ENCODE measurements at regions not wholly inside any gene's neighbourhood (a gene's known extent, or its start where the extent isn't known, plus 50 kb on each side); places are given as distances from the start of the nearest gene placed in this dataset.

GRCh38 chr2:238754259-238754658 is 93.6 kb upstream of the TWIST2 start:
- Mint-ChIP-seq H3K4me1 (peaks cover 0 to 1% (median 0%) of the 10 kb centered on the region in 7 donors), H3K27ac (no peak overlapping the region), H3K4me3 (no peak overlapping the region), H3K27me3 (peaks cover 1 to 18% (median 15%) of the 10 kb centered on the region in 5 donors), H3K9me3 (peaks cover under 1 to 15% (median 6%) of the 10 kb centered on the region in 11 donors), H3K36me3 (peaks cover 0 to 6% (median 0%) of the 10 kb centered on the region in 5 donors)
- no peaks in the 10 kb centered on the region for H3K36me3 ChIP-seq (ENCODE audit: control insufficient read depth in 2 of 3, insufficient read depth in 3 of 3, low read length in 3 of 3)
- H3K27me3 ChIP-seq (ENCODE audit: control insufficient read depth in 2 of 2, insufficient read depth in 2 of 2, low read length in 2 of 2) = no peaks in the 10 kb centered on the region
- no peaks in the 10 kb centered on the region for H3K4me1 ChIP-seq (ENCODE audit: control insufficient read depth in 2 of 2, insufficient read depth in 2 of 2, low read length in 2 of 2)
- H3K4me3 ChIP-seq (ENCODE audit: low read length) = no peak overlapping the region
- H3K27ac ChIP-seq (ENCODE audit: low read depth, low read length) = no peak overlapping the region
- no peak for DNase-seq
- intact Hi-C loops (cut with micrococcal nuclease) = no loop called here
- CTCF ChIA-PET = no interaction called here
- no peaks in the 10 kb centered on the region for H3K9me3 ChIP-seq (ENCODE audit: control insufficient read depth in 2 of 3, low read length in 3 of 3)
- ATAC-seq = no peak
- POLR2A ChIA-PET = no interaction called here

GRCh38 chr2:238761868-238762267 is 86.0 kb upstream of the TWIST2 start:
- no peak for ATAC-seq
- no peak overlapping the region for H3K4me3 ChIP-seq (ENCODE audit: low read length)
- H3K4me1 ChIP-seq (ENCODE audit: control insufficient read depth in 2 of 2, insufficient read depth in 2 of 2, low read length in 2 of 2) = no peaks in the 10 kb centered on the region
- Mint-ChIP-seq H3K27ac (no peak overlapping the region), H3K36me3 (no peaks in the 10 kb centered on the region), H3K4me3 (no peak overlapping the region), H3K9me3 (peaks cover 0 to 7% (median 0%) of the 10 kb centered on the region in 11 donors), H3K4me1 (peaks cover 0 to 1% (median 0%) of the 10 kb centered on the region in 7 donors), H3K27me3 (peaks cover 0 to 52% (median 51%) of the 10 kb centered on the region in 5 donors)
- H3K9me3 ChIP-seq (ENCODE audit: control insufficient read depth in 2 of 3, low read length in 3 of 3) = no peaks in the 10 kb centered on the region
- H3K36me3 ChIP-seq (ENCODE audit: control insufficient read depth in 2 of 3, insufficient read depth in 3 of 3, low read length in 3 of 3) = no peaks in the 10 kb centered on the region
- ChIA-PET CTCF (interaction anchor here (0.6 kb wide), 1 partner anchor 46 kb away, joined by 4 read pairs; no protein-coding TSS in a partner anchor), POLR2A (no interaction called here)
- H3K27me3 ChIP-seq (ENCODE audit: control insufficient read depth in 2 of 2, insufficient read depth in 2 of 2, low read length in 2 of 2) = no peaks in the 10 kb centered on the region
- no peak overlapping the region for H3K27ac ChIP-seq (ENCODE audit: low read depth, low read length)
- DNase-seq = no peak
- intact Hi-C loops (cut with micrococcal nuclease) = no loop called here

DNA sequence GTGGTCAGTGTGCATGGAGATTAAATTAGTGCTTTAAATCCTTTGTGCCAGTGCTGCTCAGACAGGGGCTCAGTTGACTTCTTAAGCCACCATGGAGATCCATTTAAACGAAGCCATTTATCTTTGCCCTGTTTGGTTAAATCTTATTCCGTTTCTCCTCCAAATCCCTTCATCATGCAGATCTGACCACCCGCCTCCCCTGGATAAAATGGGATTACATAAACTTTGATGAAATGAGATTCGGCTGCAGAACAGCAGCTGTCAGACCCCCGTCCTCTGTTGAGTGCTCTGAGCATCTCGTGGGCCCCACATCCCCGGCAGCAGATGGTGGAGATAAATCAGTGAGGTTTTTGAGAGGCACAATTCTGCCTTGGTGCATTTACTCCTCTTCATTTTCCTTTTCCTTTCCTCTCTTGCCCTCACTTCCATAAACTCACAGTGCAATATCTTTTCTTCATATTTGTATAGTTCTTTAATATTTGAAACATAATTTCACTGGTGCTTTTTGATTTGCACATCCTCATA is 84.4 kb upstream of the TWIST2 start:
- Histone ChIP-seq H3K27ac (ENCODE audit: low read depth, low read length) (no peak overlapping the region), H3K9me3 (ENCODE audit: control insufficient read depth in 2 of 3, low read length in 3 of 3) (no peaks in the 10 kb centered on the region), H3K4me1 (ENCODE audit: control insufficient read depth in 2 of 2, insufficient read depth in 2 of 2, low read length in 2 of 2) (no peaks in the 10 kb centered on the region), H3K36me3 (ENCODE audit: control insufficient read depth in 2 of 3, insufficient read depth in 3 of 3, low read length in 3 of 3) (no peaks in the 10 kb centered on the region), H3K4me3 (ENCODE audit: low read length) (no peak overlapping the region), H3K27me3 (ENCODE audit: control insufficient read depth in 2 of 2, insufficient read depth in 2 of 2, low read length in 2 of 2) (no peaks in the 10 kb centered on the region)
- ChIA-PET POLR2A (no interaction called here), CTCF (no interaction called here)
- Mint-ChIP-seq H3K27me3 (peaks cover 0 to 52% (median 49%) of the 10 kb centered on the region in 5 donors), H3K27ac (no peak overlapping the region), H3K4me1 (no peaks in the 10 kb centered on the region), H3K36me3 (no peaks in the 10 kb centered on the region), H3K4me3 (no peak overlapping the region), H3K9me3 (peaks cover 0 to 4% (median 0%) of the 10 kb centered on the region in 11 donors)
- no peak for DNase-seq
- no peak for ATAC-seq
- intact Hi-C loops (cut with micrococcal nuclease) = no loop called here

- intact Hi-C loops (cut with micrococcal nuclease) = no loop called here
- Histone ChIP-seq H3K36me3 (ENCODE audit: control insufficient read depth in 2 of 3, insufficient read depth in 3 of 3, low read length in 3 of 3) (no peaks in the 10 kb centered on the region), H3K4me1 (ENCODE audit: control insufficient read depth in 2 of 2, insufficient read depth in 2 of 2, low read length in 2 of 2) (no peaks in the 10 kb centered on the region), H3K27me3 (ENCODE audit: control insufficient read depth in 2 of 2, insufficient read depth in 2 of 2, low read length in 2 of 2) (no peaks in the 10 kb centered on the region), H3K27ac (ENCODE audit: low read depth, low read length) (no peak overlapping the region), H3K4me3 (ENCODE audit: low read length) (no peak overlapping the region), H3K9me3 (ENCODE audit: control insufficient read depth in 2 of 3, low read length in 3 of 3) (no peaks in the 10 kb centered on the region)
- no peaks in the 10 kb centered on the region for H3K4me1 Mint-ChIP-seq
- ATAC-seq = no peak
- H3K27ac Mint-ChIP-seq = no peak overlapping the region
- no peak for DNase-seq
- no peak overlapping the region for H3K4me3 Mint-ChIP-seq
- no peaks in the 10 kb centered on the region for H3K36me3 Mint-ChIP-seq
- ChIA-PET CTCF (no interaction called here), POLR2A (no interaction called here)
- peaks cover 0 to 59% (median 46%) of the 10 kb centered on the region in 5 donors for H3K27me3 Mint-ChIP-seq
- H3K9me3 Mint-ChIP-seq = no peaks in the 10 kb centered on the region
Measured at GRCh38 chr2:238765590-238765989, 82.3 kb upstream of the TWIST2 start.

- Histone ChIP-seq H3K4me1 (ENCODE audit: control insufficient read depth in 2 of 2, insufficient read depth in 2 of 2, low read length in 2 of 2) (no peaks in the 10 kb centered on the region), H3K36me3 (ENCODE audit: control insufficient read depth in 2 of 3, insufficient read depth in 3 of 3, low read length in 3 of 3) (no peaks in the 10 kb centered on the region), H3K4me3 (ENCODE audit: low read length) (no peak overlapping the region), H3K27ac (ENCODE audit: low read depth, low read length) (no peak overlapping the region), H3K27me3 (ENCODE audit: control insufficient read depth in 2 of 2, insufficient read depth in 2 of 2, low read length in 2 of 2) (no peaks in the 10 kb centered on the region), H3K9me3 (ENCODE audit: control insufficient read depth in 2 of 3, low read length in 3 of 3) (no peaks in the 10 kb centered on the region)
- DNase-seq (no peak), ATAC-seq (no peak)
- CTCF ChIA-PET = no interaction called here
- Mint-ChIP-seq H3K4me1 (peaks cover 0 to 3% (median 0%) of the 10 kb centered on the region in 7 donors), H3K27me3 (peaks cover 0 to 64% (median 39%) of the 10 kb centered on the region in 5 donors), H3K4me3 (no peak overlapping the region), H3K9me3 (peaks cover 0 to 5% (median 0%) of the 10 kb centered on the region in 11 donors), H3K36me3 (no peaks in the 10 kb centered on the region), H3K27ac (no peak overlapping the region)
- POLR2A ChIA-PET = no interaction called here
- intact Hi-C loops (cut with micrococcal nuclease) = no loop called here
Measured at GRCh38 chr2:238771218-238771617, 76.7 kb upstream of the TWIST2 start.

DNA sequence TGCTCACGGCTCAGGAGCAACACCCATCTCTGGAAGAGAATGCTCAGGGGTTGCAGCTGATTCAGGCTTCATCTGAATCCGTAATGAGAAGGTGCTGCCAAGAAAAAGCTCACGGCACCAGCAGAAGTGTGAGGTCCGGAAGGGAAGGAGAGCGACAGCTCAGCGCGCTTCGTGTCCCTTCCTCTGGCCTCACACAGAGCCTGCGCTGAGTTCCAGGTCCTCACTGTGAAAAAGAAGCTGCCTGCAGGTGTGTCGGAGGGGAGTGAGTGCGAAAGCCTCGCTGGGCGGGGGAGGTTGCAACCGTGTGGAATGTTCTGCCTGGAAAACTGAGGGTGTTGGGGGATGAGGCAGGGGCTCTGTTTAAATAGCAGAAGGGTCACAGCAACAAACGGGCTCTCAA is 76.2 kb upstream of the TWIST2 start:
- H3K36me3 Mint-ChIP-seq = no peaks in the 10 kb centered on the region
- H3K4me1 ChIP-seq (ENCODE audit: control insufficient read depth in 2 of 2, insufficient read depth in 2 of 2, low read length in 2 of 2) = no peaks in the 10 kb centered on the region
- no peak for ATAC-seq
- H3K27me3 Mint-ChIP-seq = peaks cover 0 to 60% (median 35%) of the 10 kb centered on the region in 5 donors
- H3K4me1 Mint-ChIP-seq = peaks cover 0 to 3% (median 0%) of the 10 kb centered on the region in 7 donors
- H3K27ac Mint-ChIP-seq = no peak overlapping the region
- peaks cover 0 to 5% (median 0%) of the 10 kb centered on the region in 11 donors for H3K9me3 Mint-ChIP-seq
- DNase-seq = no peak
- CTCF ChIA-PET = no interaction called here
- no peak overlapping the region for H3K4me3 Mint-ChIP-seq
- H3K27me3 ChIP-seq (ENCODE audit: control insufficient read depth in 2 of 2, insufficient read depth in 2 of 2, low read length in 2 of 2) = no peaks in the 10 kb centered on the region
- H3K27ac ChIP-seq (ENCODE audit: low read depth, low read length) = no peak overlapping the region
- H3K36me3 ChIP-seq (ENCODE audit: control insufficient read depth in 2 of 3, insufficient read depth in 3 of 3, low read length in 3 of 3) = no peaks in the 10 kb centered on the region
- intact Hi-C loops (cut with micrococcal nuclease) = no loop called here
- no peak overlapping the region for H3K4me3 ChIP-seq (ENCODE audit: low read length)
- no peaks in the 10 kb centered on the region for H3K9me3 ChIP-seq (ENCODE audit: control insufficient read depth in 2 of 3, low read length in 3 of 3)
- POLR2A ChIA-PET = no interaction called here

- Mint-ChIP-seq H3K9me3 (peaks cover 0 to 5% (median 0%) of the 10 kb centered on the region in 11 donors), H3K27me3 (peaks cover 0 to 55% (median 30%) of the 10 kb centered on the region in 5 donors), H3K4me3 (no peak overlapping the region), H3K4me1 (peaks cover 0 to 3% (median 0%) of the 10 kb centered on the region in 7 donors), H3K36me3 (no peaks in the 10 kb centered on the region), H3K27ac (no peak overlapping the region)
- no peaks in the 10 kb centered on the region for H3K36me3 ChIP-seq (ENCODE audit: control insufficient read depth in 2 of 3, insufficient read depth in 3 of 3, low read length in 3 of 3)
- intact Hi-C loops (cut with micrococcal nuclease) = no loop called here
- H3K27me3 ChIP-seq (ENCODE audit: control insufficient read depth in 2 of 2, insufficient read depth in 2 of 2, low read length in 2 of 2) = no peaks in the 10 kb centered on the region
- ATAC-seq (no peak), DNase-seq (no peak)
- ChIA-PET POLR2A (no interaction called here), CTCF (no interaction called here)
- H3K4me3 ChIP-seq (ENCODE audit: low read length) = no peak overlapping the region
- H3K4me1 ChIP-seq (ENCODE audit: control insufficient read depth in 2 of 2, insufficient read depth in 2 of 2, low read length in 2 of 2) = no peaks in the 10 kb centered on the region
- no peak overlapping the region for H3K27ac ChIP-seq (ENCODE audit: low read depth, low read length)
- H3K9me3 ChIP-seq (ENCODE audit: control insufficient read depth in 2 of 3, low read length in 3 of 3) = no peaks in the 10 kb centered on the region
Measured at GRCh38 chr2:238772635-238773297, 75.1 kb upstream of the TWIST2 start.
